Smooth muscle cell (in vitro differentiated cells): ENCODE measurements at regions not wholly inside any gene's neighbourhood (a gene's known extent, or its start where the extent isn't known, plus 50 kb on each side); places are given as distances from the start of the nearest gene placed in this dataset.
"Not testable (repeated sequence)": the region's sequence is repeated elsewhere in the genome, so short reads cannot be mapped to it uniquely, and the experiment has no call there.

Experiments
- DNase-seq: peaks from one replicate; lab custom pipeline; 2025; ENCODE audit not compliant: unreplicated experiment; lab: John Stamatoyannopoulos, UW
- H2AFZ ChIP-seq: fragments of 200-600 bp; sonication (generic); 2 replicates; pipeline ENCODE4 v1.6.0; 2016; ENCODE audit warnings: antibody characterized with exemption, low read depth, mild to moderate bottlenecking
- H3F3A ChIP-seq: fragments of 200-600 bp; sonication (generic); 2 replicates; pipeline ENCODE4 v1.6.0; 2017; ENCODE audit warnings: antibody characterized with exemption, low read depth
- H3K27ac ChIP-seq: fragments of 200-600 bp; sonication (generic); 2 replicates; pipeline ENCODE4 v1.5.1; 2016; ENCODE audit warnings: low read depth, mild to moderate bottlenecking
- H3K27me3 ChIP-seq: fragments of 200-600 bp; sonication (generic); 2 replicates; pipeline ENCODE4 v1.6.1; 2016; ENCODE audit warnings: low read depth, mild to moderate bottlenecking
- H3K36me3 ChIP-seq: fragments of 200-600 bp; sonication (generic); 2 replicates; pipeline ENCODE4 v1.5.1; 2016; ENCODE audit warnings: low read depth
- H3K4me1 ChIP-seq: fragments of 200-600 bp; sonication (generic); 2 replicates; pipeline ENCODE4 v1.5.1; 2016; ENCODE audit warnings: low read depth
- H3K4me2 ChIP-seq: fragments of 200-600 bp; sonication (generic); 2 replicates; pipeline ENCODE4 v1.6.0; 2016; ENCODE audit warnings: mild to moderate bottlenecking
- H3K4me3 ChIP-seq: fragments of 200-600 bp; sonication (generic); 2 replicates; pipeline ENCODE4 v1.5.1; 2016; ENCODE audit warnings: mild to moderate bottlenecking
- H3K79me2 ChIP-seq: fragments of 200-600 bp; sonication (generic); 2 replicates; pipeline ENCODE4 v1.6.0; 2016; ENCODE audit warnings: low read depth, mild to moderate bottlenecking
- H3K9ac ChIP-seq: fragments of 200-600 bp; sonication (generic); 2 replicates; pipeline ENCODE4 v1.6.0; 2016; ENCODE audit warnings: low read depth
- H3K9me3 ChIP-seq: fragments of 200-600 bp; sonication (generic); replicated peaks from 2 replicates; pipeline ENCODE4 v1.5.1; 2016; ENCODE audit warnings: low read depth
- H4K20me1 ChIP-seq: fragments of 200-600 bp; sonication (generic); 2 replicates; pipeline ENCODE4 v1.6.0; 2016; ENCODE audit warnings: low read depth
- WGBS: methylation state at CpG from one replicate; pipeline ENCODE4 v1.1.7; 2016; ENCODE audit warnings: low lambda C conversion rate; 5-methylcytosine and 5-hydroxymethylcytosine counted together
- TF ChIP-seq, protein P1 (sequence below): fragments of 200-600 bp; sonication (generic); IDR thresholded peaks from 2 replicates; pipeline ENCODE4 v1.5.1; 2017; ENCODE audit warnings: borderline replicate concordance, mild to moderate bottlenecking, antibody characterized with exemption; ENCODE audit not compliant: insufficient read depth, poor library complexity, severe bottlenecking

DNA sequence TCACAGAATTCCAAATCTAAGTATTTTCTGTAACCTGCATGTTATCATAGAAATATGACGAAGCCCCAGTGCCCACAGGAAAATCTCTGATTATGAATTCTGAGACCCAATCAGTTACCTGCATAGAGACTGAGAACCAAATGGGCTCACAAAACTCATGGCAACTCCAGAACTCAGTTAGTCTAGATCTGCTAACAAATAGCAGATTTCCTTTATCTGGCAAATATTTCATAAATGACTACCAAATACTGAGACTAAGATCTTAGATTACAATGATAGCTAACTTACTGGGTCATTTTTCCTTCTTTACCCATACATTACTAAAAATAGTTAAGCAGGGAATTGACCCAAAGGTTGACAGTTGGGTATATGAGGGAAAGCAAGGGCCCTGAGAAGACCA lies 228.1 kb upstream of the FAT3 start:
- Histone ChIP-seq H3K36me3 (no peaks in the 10 kb centered on the region), H2AFZ (no peak overlapping the region), H3F3A (no peaks in the 10 kb centered on the region), H3K9ac (no peak overlapping the region), H3K27me3 (no peaks in the 10 kb centered on the region), H3K79me2 (no peaks in the 10 kb centered on the region), H3K27ac (no peak overlapping the region), H3K9me3 (no peaks in the 10 kb centered on the region), H3K4me1 (no peaks in the 10 kb centered on the region), H4K20me1 (no peaks in the 10 kb centered on the region), H3K4me2 (no peak overlapping the region), H3K4me3 (no peak overlapping the region)
- TF ChIP-seq, protein P1, sequence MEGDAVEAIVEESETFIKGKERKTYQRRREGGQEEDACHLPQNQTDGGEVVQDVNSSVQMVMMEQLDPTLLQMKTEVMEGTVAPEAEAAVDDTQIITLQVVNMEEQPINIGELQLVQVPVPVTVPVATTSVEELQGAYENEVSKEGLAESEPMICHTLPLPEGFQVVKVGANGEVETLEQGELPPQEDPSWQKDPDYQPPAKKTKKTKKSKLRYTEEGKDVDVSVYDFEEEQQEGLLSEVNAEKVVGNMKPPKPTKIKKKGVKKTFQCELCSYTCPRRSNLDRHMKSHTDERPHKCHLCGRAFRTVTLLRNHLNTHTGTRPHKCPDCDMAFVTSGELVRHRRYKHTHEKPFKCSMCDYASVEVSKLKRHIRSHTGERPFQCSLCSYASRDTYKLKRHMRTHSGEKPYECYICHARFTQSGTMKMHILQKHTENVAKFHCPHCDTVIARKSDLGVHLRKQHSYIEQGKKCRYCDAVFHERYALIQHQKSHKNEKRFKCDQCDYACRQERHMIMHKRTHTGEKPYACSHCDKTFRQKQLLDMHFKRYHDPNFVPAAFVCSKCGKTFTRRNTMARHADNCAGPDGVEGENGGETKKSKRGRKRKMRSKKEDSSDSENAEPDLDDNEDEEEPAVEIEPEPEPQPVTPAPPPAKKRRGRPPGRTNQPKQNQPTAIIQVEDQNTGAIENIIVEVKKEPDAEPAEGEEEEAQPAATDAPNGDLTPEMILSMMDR, result no peak
- DNase-seq, result no peak
- WGBS, result 89% methylated on average over 1 of the region's 1 CpG

DNA sequence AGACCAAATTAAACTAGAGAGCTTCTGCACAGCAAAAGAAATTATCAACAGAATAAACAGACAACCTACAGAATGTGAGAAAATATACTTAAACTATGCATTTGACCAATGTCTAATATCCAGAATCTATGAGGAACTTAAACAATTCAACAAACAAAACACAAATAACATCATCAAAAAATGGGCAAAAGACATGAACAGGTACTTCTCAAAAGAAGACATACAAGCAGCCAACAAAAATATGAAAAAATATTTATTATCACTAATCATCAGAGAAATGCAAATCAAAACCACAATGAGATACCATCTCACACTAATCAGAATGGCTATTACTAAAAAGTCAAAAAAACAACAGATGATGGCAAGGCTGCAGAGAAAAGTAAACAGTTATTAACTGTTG lies 236.2 kb upstream of the FAT3 start:
- H3K9me3 ChIP-seq, H3K36me3 ChIP-seq, DNase-seq, H3F3A ChIP-seq, H4K20me1 ChIP-seq, H3K27ac ChIP-seq, H3K4me2 ChIP-seq, H3K79me2 ChIP-seq, H3K4me1 ChIP-seq, H2AFZ ChIP-seq, H3K27me3 ChIP-seq, H3K4me3 ChIP-seq, H3K9ac ChIP-seq: not testable (repeated sequence)

DNA sequence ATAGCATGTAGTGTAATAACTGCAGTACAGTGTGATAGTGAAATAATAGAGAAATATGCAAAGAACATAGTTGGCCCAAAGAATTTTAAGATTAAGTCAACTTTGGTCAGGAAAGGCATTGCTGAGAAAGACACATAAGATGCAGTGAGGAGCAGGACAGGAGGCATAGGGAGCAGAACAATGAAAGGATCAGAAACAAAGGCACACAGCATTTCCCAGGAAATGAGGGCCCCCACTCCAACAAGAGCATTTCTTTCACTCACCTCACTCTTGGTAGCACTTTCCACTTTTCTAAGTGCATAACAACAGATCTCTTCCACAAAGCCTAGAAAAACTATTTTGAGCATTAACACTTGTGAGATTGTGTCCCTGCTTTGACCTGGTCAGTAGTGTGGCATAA lies 238.4 kb upstream of the FAT3 start:
- no peaks in the 10 kb centered on the region for H4K20me1 ChIP-seq
- H2AFZ ChIP-seq, result no peak overlapping the region
- H3F3A ChIP-seq, result no peaks in the 10 kb centered on the region
- no peak overlapping the region for H3K4me3 ChIP-seq
- H3K79me2 ChIP-seq, result no peaks in the 10 kb centered on the region
- no peaks in the 10 kb centered on the region for H3K36me3 ChIP-seq
- H3K4me2 ChIP-seq, result no peak overlapping the region
- no peak overlapping the region for H3K9ac ChIP-seq
- DNase-seq, result no peak
- H3K27me3 ChIP-seq, result no peaks in the 10 kb centered on the region
- peaks cover 5% of the 10 kb centered on the region for H3K4me1 ChIP-seq
- TF ChIP-seq, protein P1, result no peak
- no peak overlapping the region for H3K27ac ChIP-seq
- no peaks in the 10 kb centered on the region for H3K9me3 ChIP-seq

DNA sequence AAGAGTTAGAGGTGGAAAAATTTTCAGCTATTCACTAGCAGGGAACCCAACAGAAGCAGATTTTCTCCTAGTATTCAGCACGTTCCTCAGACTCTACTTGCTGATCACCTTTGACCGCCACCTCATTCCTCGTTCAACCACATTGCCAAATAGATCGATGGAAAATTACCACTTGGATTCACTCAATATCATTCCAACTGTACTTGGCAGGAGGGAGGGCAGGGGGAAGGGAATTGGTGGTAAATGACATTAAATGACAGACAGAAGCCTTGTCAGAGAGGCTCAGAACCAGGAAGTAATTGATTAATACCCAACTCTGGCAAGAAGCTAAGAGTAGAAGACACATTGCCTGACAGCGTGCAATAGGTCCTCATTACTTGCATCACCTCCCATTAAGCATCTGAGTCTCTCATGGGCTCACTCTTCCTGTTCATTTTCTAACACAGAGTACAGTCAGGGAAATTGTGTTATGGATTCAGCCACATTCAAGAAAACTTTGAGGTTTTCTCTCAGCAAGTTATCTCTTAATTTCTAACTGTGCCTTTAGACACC lies 240.5 kb upstream of the FAT3 start:
- Histone ChIP-seq H3K4me2 (no peak overlapping the region), H3K4me1 (peaks cover 5% of the 10 kb centered on the region), H2AFZ (no peak overlapping the region), H3K4me3 (no peak overlapping the region), H3K79me2 (no peaks in the 10 kb centered on the region), H3K9ac (no peak overlapping the region), H4K20me1 (no peaks in the 10 kb centered on the region), H3K27me3 (no peaks in the 10 kb centered on the region), H3K27ac (no peak overlapping the region), H3K9me3 (no peaks in the 10 kb centered on the region), H3F3A (no peaks in the 10 kb centered on the region), H3K36me3 (no peaks in the 10 kb centered on the region)
- WGBS, result 94% methylated on average over 5 of the region's 5 CpGs
- TF ChIP-seq, protein P1, result no peak
- no peak for DNase-seq
